PC-9 (cell line): ENCODE measurements at regions not wholly inside any gene's neighbourhood (a gene's known extent, or its start where the extent isn't known, plus 50 kb on each side); places are given as distances from the start of the nearest gene placed in this dataset.

ENCODE experiments used
- BruUV-seq: library from RNA; stranded (reverse); fragments of 400-500 nt; replicated peaks from 2 replicates; lab custom pipeline; 2021; lab: Mats Ljungman, UMichigan
- CTCF ChIA-PET: fragments of 300-600 bp; sonication (Branson Sonifier 250); formaldehyde crosslinking; loops from one replicate; lab custom pipeline; 2022; ENCODE audit warnings: antibody characterized with exemption; lab: Charles Lee
- POLR2A ChIA-PET: fragments of 300-600 bp; sonication (Branson Sonifier 250); formaldehyde crosslinking; loops from one replicate; lab custom pipeline; 2022; ENCODE audit warnings: antibody characterized with exemption; ENCODE audit not compliant: unreplicated experiment; lab: Charles Lee
- DNase-seq, 2 experiments: peaks; one replicate each; pipeline versions ENCODE4 v3.0.0 to v3.0.0-alpha.2; 2015 to 2022; ENCODE audit warnings: mixed read lengths in 1 of 2
- H2AFZ ChIP-seq: fragments of 200-600 bp; sonication (generic); 2 replicates; pipeline ENCODE4 v1.8.1; 2017; ENCODE audit warnings: antibody characterized with exemption
- H3F3A ChIP-seq: fragments of 200-600 bp; sonication (generic); 2 replicates; pipeline ENCODE4 v1.8.1; 2017; ENCODE audit warnings: antibody characterized with exemption, mild to moderate bottlenecking, low read depth; ENCODE audit not compliant: insufficient read depth
- H3K27ac ChIP-seq: fragments of 200-600 bp; sonication (generic); 2 replicates; pipeline ENCODE4 v1.6.1; 2016; ENCODE audit warnings: mixed run types
- H3K27me3 ChIP-seq: fragments of 200-600 bp; sonication (generic); 2 replicates; pipeline ENCODE4 v1.6.1; 2016; ENCODE audit warnings: low read depth, mixed run types; ENCODE audit not compliant: insufficient read depth
- H3K36me3 ChIP-seq: fragments of 200-600 bp; sonication (generic); 2 replicates; pipeline ENCODE4 v1.6.1; 2016; ENCODE audit warnings: low read depth, mixed run types
- H3K4me1 ChIP-seq: fragments of 200-600 bp; sonication (generic); replicated peaks from 2 replicates; pipeline ENCODE4 v1.6.1; 2016; ENCODE audit warnings: mixed run types; ENCODE audit not compliant: insufficient read depth
- H3K4me2 ChIP-seq: fragments of 200-600 bp; sonication (generic); 2 replicates; pipeline ENCODE4 v1.6.1; 2017; ENCODE audit warnings: mixed run types
- H3K4me3 ChIP-seq: fragments of 200-600 bp; sonication (generic); 2 replicates; pipeline ENCODE4 v1.6.1; 2016; ENCODE audit warnings: mixed run types
- H3K79me2 ChIP-seq: fragments of 200-600 bp; sonication (generic); 2 replicates; pipeline ENCODE4 v1.6.1; 2017; ENCODE audit warnings: low read depth, mixed run types
- H3K9me2 ChIP-seq: fragments of 200-600 bp; sonication (generic); 2 replicates; pipeline ENCODE4 v1.8.1; 2017; ENCODE audit warnings: mild to moderate bottlenecking; ENCODE audit not compliant: insufficient read depth
- H3K9me3 ChIP-seq: fragments of 200-600 bp; sonication (generic); 2 replicates; pipeline ENCODE4 v1.8.1; 2016; ENCODE audit warnings: low read depth; ENCODE audit not compliant: insufficient read depth
- H4K20me1 ChIP-seq: fragments of 200-600 bp; sonication (generic); 2 replicates; pipeline ENCODE4 v1.8.1; 2017; ENCODE audit not compliant: insufficient read depth
- EZH2 ChIP-seq: fragments of 200-600 bp; sonication (generic); IDR thresholded peaks from 2 replicates; pipeline ENCODE4 v1.8.0; 2017; ENCODE audit warnings: antibody characterized with exemption, low read depth
- intact Hi-C: fragments of 100-400 bp; cut with micrococcal nuclease; formaldehyde crosslinking; loops from one replicate; pipeline ENCODE4 v1.10.0; 2022; ENCODE audit not compliant: unreplicated experiment
- TF ChIP-seq, protein P1 (sequence below): fragments of 200-600 bp; sonication (generic); conservative IDR thresholded peaks from 2 replicates; pipeline ENCODE4 v1.6.1; 2017; ENCODE audit warnings: mixed run types, antibody characterized with exemption, mild to moderate bottlenecking, moderate library complexity

DNA sequence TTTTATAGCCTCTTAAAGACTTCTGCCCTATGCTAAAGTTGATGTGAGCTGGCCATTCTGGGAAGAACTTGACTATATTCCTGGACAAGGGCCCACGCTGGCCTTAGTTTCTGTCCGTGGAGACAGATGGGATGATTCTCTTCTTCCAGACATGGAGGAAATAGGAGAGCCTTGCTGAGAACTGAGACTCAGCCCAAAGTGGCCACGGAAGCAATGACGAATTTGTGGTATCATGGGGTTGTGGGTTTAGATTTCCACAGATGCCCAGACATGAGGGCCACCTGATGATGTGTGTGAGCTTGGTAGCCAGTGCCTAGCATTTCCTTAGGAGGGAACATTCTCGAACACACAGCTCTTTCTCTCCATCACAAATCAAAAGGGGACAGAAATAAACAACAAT is 309.1 kb downstream of the NSG2 start:
- no peak overlapping the region for H2AFZ ChIP-seq
- 0 out of 2 replicates have a peak, but pooled peaks cover 4% of the 10 kb centered on the region for H3K27me3 ChIP-seq
- H3K4me2 ChIP-seq, result peak overlapping the region; percentile 26; the same call in 1 of the 2 replicates
- H3K4me3 ChIP-seq, result no peak overlapping the region
- TF ChIP-seq, protein P1, sequence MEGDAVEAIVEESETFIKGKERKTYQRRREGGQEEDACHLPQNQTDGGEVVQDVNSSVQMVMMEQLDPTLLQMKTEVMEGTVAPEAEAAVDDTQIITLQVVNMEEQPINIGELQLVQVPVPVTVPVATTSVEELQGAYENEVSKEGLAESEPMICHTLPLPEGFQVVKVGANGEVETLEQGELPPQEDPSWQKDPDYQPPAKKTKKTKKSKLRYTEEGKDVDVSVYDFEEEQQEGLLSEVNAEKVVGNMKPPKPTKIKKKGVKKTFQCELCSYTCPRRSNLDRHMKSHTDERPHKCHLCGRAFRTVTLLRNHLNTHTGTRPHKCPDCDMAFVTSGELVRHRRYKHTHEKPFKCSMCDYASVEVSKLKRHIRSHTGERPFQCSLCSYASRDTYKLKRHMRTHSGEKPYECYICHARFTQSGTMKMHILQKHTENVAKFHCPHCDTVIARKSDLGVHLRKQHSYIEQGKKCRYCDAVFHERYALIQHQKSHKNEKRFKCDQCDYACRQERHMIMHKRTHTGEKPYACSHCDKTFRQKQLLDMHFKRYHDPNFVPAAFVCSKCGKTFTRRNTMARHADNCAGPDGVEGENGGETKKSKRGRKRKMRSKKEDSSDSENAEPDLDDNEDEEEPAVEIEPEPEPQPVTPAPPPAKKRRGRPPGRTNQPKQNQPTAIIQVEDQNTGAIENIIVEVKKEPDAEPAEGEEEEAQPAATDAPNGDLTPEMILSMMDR, result no peak
- no peak for TF ChIP-seq EZH2
- intact Hi-C loops, result no loop called here
- no peaks in the 10 kb centered on the region for H3K9me3 ChIP-seq
- DNase-seq, result no peak
- ChIA-PET POLR2A (no interaction called here), CTCF (no interaction called here)
- H3K36me3 ChIP-seq, result no peaks in the 10 kb centered on the region
- no peaks in the 10 kb centered on the region for H3K9me2 ChIP-seq
- H3K27ac ChIP-seq, result peak overlapping the region; percentile 70
- H3F3A ChIP-seq, result peaks cover 4% of the 10 kb centered on the region; the same call in 1 of the 2 replicates
- H4K20me1 ChIP-seq, result peaks cover 7% of the 10 kb centered on the region; the same call in 1 of the 2 replicates
- H3K4me1 ChIP-seq, result no peaks in the 10 kb centered on the region; the same call in 1 of the 2 replicates
- BruUV-seq, result no TSS peak
- H3K79me2 ChIP-seq, result no peaks in the 10 kb centered on the region

DNA sequence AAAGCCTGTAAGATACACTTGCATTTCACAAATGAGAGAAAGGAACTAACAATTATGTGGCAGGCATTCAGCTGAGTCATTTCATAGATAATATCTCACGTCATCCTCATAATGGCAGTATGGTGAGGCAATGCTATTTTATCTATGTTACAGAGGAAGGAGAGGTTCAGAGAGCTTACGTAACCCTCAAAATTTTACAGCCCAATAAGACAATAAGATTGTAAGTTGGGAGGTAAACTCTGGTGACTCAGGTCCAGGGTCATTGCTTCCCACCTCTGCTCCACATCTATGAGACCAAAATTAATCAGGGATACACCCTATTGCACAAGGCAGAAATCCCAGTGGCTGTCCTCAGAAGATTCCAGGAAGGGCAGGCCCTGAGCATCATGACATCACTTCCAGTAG is 309.7 kb downstream of the NSG2 start:
- no peak overlapping the region for H2AFZ ChIP-seq
- no peaks in the 10 kb centered on the region for H3K79me2 ChIP-seq
- intact Hi-C loops, result no loop called here
- ChIA-PET CTCF (no interaction called here), POLR2A (no interaction called here)
- peak overlapping the region; percentile 70 for H3K27ac ChIP-seq
- H3K27me3 ChIP-seq, result 0 out of 2 replicates have a peak, but pooled peaks cover 4% of the 10 kb centered on the region
- peaks cover 4% of the 10 kb centered on the region; the same call in 1 of the 2 replicates for H3F3A ChIP-seq
- no peak overlapping the region for H3K4me3 ChIP-seq
- TF ChIP-seq, protein P1, result no peak
- TF ChIP-seq EZH2, result no peak
- BruUV-seq, result no TSS peak
- H3K9me3 ChIP-seq, result no peaks in the 10 kb centered on the region
- peak overlapping the region; percentile 26; the same call in 1 of the 2 replicates for H3K4me2 ChIP-seq
- H3K36me3 ChIP-seq, result no peaks in the 10 kb centered on the region
- H3K4me1 ChIP-seq, result no peaks in the 10 kb centered on the region; the same call in 1 of the 2 replicates
- H3K9me2 ChIP-seq, result no peaks in the 10 kb centered on the region
- peaks cover 7% of the 10 kb centered on the region; the same call in 1 of the 2 replicates for H4K20me1 ChIP-seq
- peak in 1 of 2 experiments; percentile 70 for DNase-seq

DNA sequence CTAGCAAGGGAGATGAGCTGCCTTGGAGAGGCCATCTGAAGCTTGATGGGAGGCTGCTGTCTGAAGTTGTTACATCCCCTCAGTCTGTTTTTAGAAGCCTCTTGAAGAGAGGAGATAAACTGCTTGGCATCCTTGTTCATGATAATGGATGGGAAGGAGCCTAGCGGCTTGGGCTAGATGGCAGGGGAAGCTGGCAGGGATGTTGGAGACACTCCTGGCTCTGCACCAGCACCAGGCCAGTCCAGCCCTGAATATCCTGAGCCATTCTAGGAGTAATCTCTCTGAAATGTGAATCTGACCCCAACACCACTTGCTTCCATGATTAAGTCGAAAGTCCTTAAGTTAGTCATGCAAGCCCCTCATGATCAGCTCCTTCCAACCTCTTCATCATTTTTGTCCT is 310.5 kb downstream of the NSG2 start:
- H3K36me3 ChIP-seq, result no peaks in the 10 kb centered on the region
- BruUV-seq, result no TSS peak
- H3K4me3 ChIP-seq, result no peak overlapping the region
- no peaks in the 10 kb centered on the region for H3K9me2 ChIP-seq
- H3K9me3 ChIP-seq, result no peaks in the 10 kb centered on the region
- peaks cover 7% of the 10 kb centered on the region; the same call in 1 of the 2 replicates for H4K20me1 ChIP-seq
- H3F3A ChIP-seq, result peaks cover 4% of the 10 kb centered on the region; the same call in 1 of the 2 replicates
- no peak overlapping the region for H3K27ac ChIP-seq
- no peak overlapping the region for H3K4me2 ChIP-seq
- no peak overlapping the region for H2AFZ ChIP-seq
- H3K27me3 ChIP-seq, result no peaks in the 10 kb centered on the region
- no peak for TF ChIP-seq EZH2
- TF ChIP-seq, protein P1, result no peak
- H3K79me2 ChIP-seq, result no peaks in the 10 kb centered on the region
- no peak for DNase-seq
- ChIA-PET POLR2A (no interaction called here), CTCF (no interaction called here)
- intact Hi-C loops, result no loop called here
- H3K4me1 ChIP-seq, result no peaks in the 10 kb centered on the region; the same call in 1 of the 2 replicates
